ENCODE measurements at regions not wholly inside any gene's neighbourhood (a gene's known extent, or its start where the extent isn't known, plus 50 kb on each side); places are given as distances from the start of the nearest gene placed in this dataset.

- no peaks in the 10 kb centered on the region for H4K20me1 ChIP-seq (ENCODE audit: insufficient read depth, low read length)
- no peak overlapping the region for H4K91ac ChIP-seq (ENCODE audit: insufficient read depth, low read depth, low read length)
- no peak overlapping the region for H3K9ac ChIP-seq (ENCODE audit: low read depth, low read length)
- peaks cover 4% of the 10 kb centered on the region for H3K27me3 ChIP-seq (ENCODE audit: control insufficient read depth, insufficient read depth, low read length)
- no peak overlapping the region for H3K56ac ChIP-seq (ENCODE audit: extremely low read depth, insufficient read depth, low read length)
- no peak overlapping the region for H3K4me2 ChIP-seq (ENCODE audit: low read depth, low read length)
- DNase-seq = no peak
- no peak overlapping the region for H2BK15ac ChIP-seq (ENCODE audit: low read depth, low read length)
- H3K4me1 ChIP-seq (ENCODE audit: control insufficient read depth, insufficient read depth, low read length) = no peaks in the 10 kb centered on the region
- WGBS, 2 experiments (ENCODE audit: extremely low coverage in 2 of 2, insufficient read length in 1 of 2) = 88% methylated on average over 3 of the region's 6 CpGs; no CpG with 5 or more reads in 1 of the 2 experiments
- no peak overlapping the region for H2AK9ac ChIP-seq (replicated peaks; ENCODE audit: low read depth, low read length, poor library complexity)
- BruUV-seq (replicated peaks) = no TSS peak
- no peaks in the 10 kb centered on the region for H3K79me1 ChIP-seq (ENCODE audit: low read depth in 1 of 2, low read length in 2 of 2)
- no peak overlapping the region for H2AFZ ChIP-seq (replicated peaks; ENCODE audit: low read length, poor library complexity)
- no peak overlapping the region for H2BK5ac ChIP-seq (ENCODE audit: low read depth, low read length, poor library complexity, severe bottlenecking)
- ChIA-PET POLR2A (ENCODE audit: unreplicated experiment) (no interaction called here), CTCF (interaction anchor here (0.6 kb wide), 1 partner anchor 822 kb away, joined by 4 read pairs; no protein-coding TSS in a partner anchor)
- no peak overlapping the region for H3K4ac ChIP-seq (ENCODE audit: low read depth, low read length)
- H4K8ac ChIP-seq (ENCODE audit: low read depth in 2 of 2, low read length in 2 of 2) = no peak overlapping the region
- no peak overlapping the region for H3K14ac ChIP-seq (replicated peaks; ENCODE audit: low read depth, low read length)
- dilution Hi-C loops (cut with HindIII; ENCODE audit: low sequenced_read_pairs, unreplicated experiment) (no loop called here), intact Hi-C loops (cut with micrococcal nuclease) (no loop called here), in situ Hi-C loops (cut with MboI; ENCODE audit: low sequenced_read_pairs) (no loop called here)
- H3K18ac ChIP-seq (ENCODE audit: low read depth, low read length) = no peak overlapping the region
- no peak overlapping the region for H2BK120ac ChIP-seq (ENCODE audit: low read depth, low read length)
- ATAC-seq (ENCODE audit: low read depth) = no peak
- H3K36me3 ChIP-seq (ENCODE audit: control insufficient read depth, insufficient read depth, low read length) = no peaks in the 10 kb centered on the region
- H2AK5ac ChIP-seq (ENCODE audit: low read depth, low read length) = no peak overlapping the region
- H2BK20ac ChIP-seq (ENCODE audit: low read depth, low read length) = no peak overlapping the region
- no peak overlapping the region for H3K27ac ChIP-seq (ENCODE audit: insufficient read depth, low read length)
- no peak overlapping the region for H3K4me3 ChIP-seq (ENCODE audit: insufficient read depth, low read depth, low read length)
- H3K23ac ChIP-seq (ENCODE audit: low read depth, low read length) = no peak overlapping the region
- H3K9me1 ChIP-seq (ENCODE audit: insufficient read depth, low read length) = no peaks in the 10 kb centered on the region
- TF ChIP-seq CTCF (conservative IDR thresholded peaks at IDR 0.05; ENCODE audit: low read depth, low read length) = no peak
- TF ChIP-seq CEBPB (IDR thresholded peaks at IDR 0.05; ENCODE audit: low read depth, low read length) = no peak
- no peak for TF ChIP-seq USF2 (IDR thresholded peaks at IDR 0.05; ENCODE audit: low read depth, low read length)
- no peak for TF ChIP-seq RAD21 (IDR thresholded peaks at IDR 0.05; ENCODE audit: low read length)
- no peak for TF ChIP-seq RCOR1 (IDR thresholded peaks at IDR 0.05; ENCODE audit: insufficient replicate concordance, low read length)
- TF ChIP-seq SMC3 (IDR thresholded peaks at IDR 0.05; ENCODE audit: low read depth, low read length) = no peak
- no peak for TF ChIP-seq RFX5 (IDR thresholded peaks at IDR 0.05; ENCODE audit: low read depth, low read length)
- no peak for TF ChIP-seq POLR2A (IDR thresholded peaks at IDR 0.05; ENCODE audit: low read depth, low read length)
- TF ChIP-seq CHD1 (IDR thresholded peaks at IDR 0.05; ENCODE audit: low read depth, low read length) = no peak
- no peak for TF ChIP-seq FOS (IDR thresholded peaks at IDR 0.05; ENCODE audit: low read depth, low read length)
- no peak for TF ChIP-seq MAFK (IDR thresholded peaks at IDR 0.05; ENCODE audit: low read depth, low read length)
- no peak for TF ChIP-seq BHLHE40 (IDR thresholded peaks at IDR 0.05; ENCODE audit: low read depth, low read length)
- no peak for TF ChIP-seq MXI1 (IDR thresholded peaks at IDR 0.05; ENCODE audit: borderline replicate concordance, low read depth, low read length)
- no peak overlapping the region for H4K5ac ChIP-seq (ENCODE audit: low read depth, low read length)
- no peaks in the 10 kb centered on the region for H3K9me3 ChIP-seq (ENCODE audit: control insufficient read depth, insufficient read depth, low read length)
These were observed 84.6 kb upstream of the PFN2 start for GRCh38 chr3:150055332-150055731.

All from IMR-90 (cell line).